ENCODE measurements at regions not wholly inside any gene's neighbourhood (a gene's known extent, or its start where the extent isn't known, plus 50 kb on each side); places are given as distances from the start of the nearest gene placed in this dataset.

GRCh38 chr11:23095650-23096189 is 235.4 kb upstream of the CCDC179 start:
- intact Hi-C loops (cut with micrococcal nuclease; ENCODE audit: unreplicated experiment): no loop called here
- H3K27me3 Mint-ChIP-seq (ENCODE audit: insufficient read depth, unreplicated experiment): peaks cover 3% of the 10 kb centered on the region

GRCh38 chr11:23097891-23098290 is 237.6 kb upstream of the CCDC179 start:
- Histone ChIP-seq H3K9me3 (no peaks in the 10 kb centered on the region), H3K27me3 (replicated peaks; ENCODE audit: control insufficient read depth, insufficient read depth, low read length) (no peaks in the 10 kb centered on the region), H3K4me3 (ENCODE audit: low read depth, low read length) (no peak overlapping the region), H3K4me1 (no peaks in the 10 kb centered on the region), H3K36me3 (ENCODE audit: control insufficient read depth, insufficient read depth, low read length) (no peaks in the 10 kb centered on the region)
- POLR2A ChIA-PET: no interaction called here
- H3K27me3 Mint-ChIP-seq (ENCODE audit: insufficient read depth, unreplicated experiment): peaks cover 3% of the 10 kb centered on the region
- H3K9me3 Mint-ChIP-seq (ENCODE audit: unreplicated experiment): no peaks in the 10 kb centered on the region
- CTCF ChIA-PET: no interaction called here
- DNase-seq: no peak
- no peak overlapping the region for H3K27ac Mint-ChIP-seq (ENCODE audit: unreplicated experiment)
- no peak for TF ChIP-seq CTCF (IDR thresholded peaks at IDR 0.05; ENCODE audit: insufficient read depth in 1 of 2, low read depth in 1 of 2, low read length in 1 of 2, severe bottlenecking in 1 of 2, unreplicated experiment in 1 of 2)
- no peaks in the 10 kb centered on the region for H3K36me3 Mint-ChIP-seq (ENCODE audit: insufficient read depth, unreplicated experiment)
- intact Hi-C loops (cut with micrococcal nuclease; ENCODE audit: unreplicated experiment): no loop called here
- no TSS peak for BruUV-seq (replicated peaks)
- H3K4me1 Mint-ChIP-seq (ENCODE audit: low read depth, unreplicated experiment): no peaks in the 10 kb centered on the region
- no peak overlapping the region for H3K4me3 Mint-ChIP-seq (ENCODE audit: unreplicated experiment)

More at GRCh38 chr11:23095650-23096189, 235.4 kb upstream of the CCDC179 start:
- Mint-ChIP-seq H3K4me1 (ENCODE audit: low read depth, unreplicated experiment) (no peaks in the 10 kb centered on the region), H3K36me3 (ENCODE audit: insufficient read depth, unreplicated experiment) (no peaks in the 10 kb centered on the region), H3K9me3 (ENCODE audit: unreplicated experiment) (no peaks in the 10 kb centered on the region), H3K27ac (ENCODE audit: unreplicated experiment) (no peak overlapping the region), H3K4me3 (ENCODE audit: unreplicated experiment) (no peak overlapping the region)
- H3K4me3 ChIP-seq (ENCODE audit: low read depth, low read length): no peak overlapping the region
- no peaks in the 10 kb centered on the region for H3K27me3 ChIP-seq (replicated peaks; ENCODE audit: control insufficient read depth, insufficient read depth, low read length)
- H3K36me3 ChIP-seq (ENCODE audit: control insufficient read depth, insufficient read depth, low read length): no peaks in the 10 kb centered on the region
- no peak for TF ChIP-seq CTCF (IDR thresholded peaks at IDR 0.05; ENCODE audit: insufficient read depth in 1 of 2, low read depth in 1 of 2, low read length in 1 of 2, severe bottlenecking in 1 of 2, unreplicated experiment in 1 of 2)
- no peaks in the 10 kb centered on the region for H3K4me1 ChIP-seq
- no TSS peak for BruUV-seq (replicated peaks)
- H3K9me3 ChIP-seq: no peaks in the 10 kb centered on the region
- no peak for DNase-seq
- CTCF ChIA-PET: no interaction called here
- POLR2A ChIA-PET: no interaction called here

GRCh38 chr11:23099256-23099655 is 239.0 kb upstream of the CCDC179 start:
- H3K27me3 Mint-ChIP-seq (ENCODE audit: insufficient read depth, unreplicated experiment): peaks cover 3% of the 10 kb centered on the region
- no peaks in the 10 kb centered on the region for H3K4me1 Mint-ChIP-seq (ENCODE audit: low read depth, unreplicated experiment)
- Histone ChIP-seq H3K9me3 (no peaks in the 10 kb centered on the region), H3K4me3 (ENCODE audit: low read depth, low read length) (no peak overlapping the region), H3K36me3 (ENCODE audit: control insufficient read depth, insufficient read depth, low read length) (no peaks in the 10 kb centered on the region), H3K4me1 (no peaks in the 10 kb centered on the region), H3K27me3 (replicated peaks; ENCODE audit: control insufficient read depth, insufficient read depth, low read length) (no peaks in the 10 kb centered on the region)
- BruUV-seq (replicated peaks): no TSS peak
- no peaks in the 10 kb centered on the region for H3K9me3 Mint-ChIP-seq (ENCODE audit: unreplicated experiment)
- intact Hi-C loops (cut with micrococcal nuclease; ENCODE audit: unreplicated experiment): no loop called here
- H3K27ac Mint-ChIP-seq (ENCODE audit: unreplicated experiment): no peak overlapping the region
- CTCF ChIA-PET: no interaction called here
- DNase-seq: no peak
- no peaks in the 10 kb centered on the region for H3K36me3 Mint-ChIP-seq (ENCODE audit: insufficient read depth, unreplicated experiment)
- POLR2A ChIA-PET: no interaction called here
- TF ChIP-seq CTCF (IDR thresholded peaks at IDR 0.05; ENCODE audit: insufficient read depth in 1 of 2, low read depth in 1 of 2, low read length in 1 of 2, severe bottlenecking in 1 of 2, unreplicated experiment in 1 of 2): no peak
- H3K4me3 Mint-ChIP-seq (ENCODE audit: unreplicated experiment): no peak overlapping the region
